HG02885 (cell line): ENCODE measurements at regions not wholly inside any gene's neighbourhood (a gene's known extent, or its start where the extent isn't known, plus 50 kb on each side); places are given as distances from the start of the nearest gene placed in this dataset.

Experiments
- ATAC-seq: cut with Tn5 transposase; IDR thresholded peaks from one replicate; pipeline ENCODE4 v1.9.1; 2021; ENCODE audit warnings: mild to moderate bottlenecking; ENCODE audit not compliant: unreplicated experiment, poor library complexity

DNA sequence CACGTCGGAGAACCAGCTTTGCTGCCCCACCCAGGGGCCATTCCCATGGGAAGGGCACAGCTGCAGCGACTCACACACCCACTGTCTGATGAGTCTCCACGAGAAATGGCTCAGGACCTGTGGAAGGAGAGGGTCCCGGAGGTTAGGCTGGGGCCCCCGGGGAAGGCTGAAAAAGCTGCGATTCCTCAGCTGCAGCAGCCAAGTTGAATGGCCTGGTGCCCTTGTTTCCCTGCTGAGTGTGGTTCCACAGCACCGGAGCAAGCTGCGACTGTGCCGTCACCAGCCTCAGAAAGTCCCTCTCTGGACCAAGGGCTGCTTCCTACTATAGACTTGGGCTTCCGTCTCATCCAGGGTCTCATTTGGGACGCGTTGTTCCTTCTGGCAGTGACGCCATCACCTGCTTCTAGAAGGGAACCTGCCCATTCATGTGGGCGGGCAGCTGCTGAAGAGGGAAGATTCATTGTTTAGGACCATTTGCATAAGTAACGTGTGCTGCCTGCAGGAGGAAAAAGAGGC is 180.2 kb downstream of the INHBB start:
- no peak for ATAC-seq

GRCh38 chr2:120526997-120527945 is 181.3 kb downstream of the INHBB start:
- ATAC-seq: no peak

GRCh38 chr2:120528051-120528692 is 182.2 kb downstream of the INHBB start:
- no peak for ATAC-seq

DNA sequence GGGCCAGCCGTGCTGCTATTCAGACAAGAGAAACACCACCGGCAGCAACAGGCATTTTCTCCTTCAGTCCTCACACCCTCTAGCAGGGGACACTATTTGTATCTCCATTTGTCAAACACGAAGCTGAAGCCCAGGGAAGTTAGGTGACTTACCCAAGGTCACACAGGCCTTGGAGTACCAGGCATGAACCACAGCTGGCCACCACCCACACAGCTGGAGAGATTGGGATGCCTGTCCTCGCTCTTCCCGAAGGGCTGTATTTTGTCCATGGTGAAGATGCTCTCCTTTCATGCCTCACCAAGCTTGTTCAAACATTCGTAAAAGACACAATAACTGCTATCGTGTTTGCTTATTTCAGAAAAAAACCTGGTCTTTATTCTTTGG is 182.7 kb downstream of the INHBB start:
- no peak for ATAC-seq

GRCh38 chr2:120530781-120531180 is 184.8 kb downstream of the INHBB start:
- no peak for ATAC-seq

DNA sequence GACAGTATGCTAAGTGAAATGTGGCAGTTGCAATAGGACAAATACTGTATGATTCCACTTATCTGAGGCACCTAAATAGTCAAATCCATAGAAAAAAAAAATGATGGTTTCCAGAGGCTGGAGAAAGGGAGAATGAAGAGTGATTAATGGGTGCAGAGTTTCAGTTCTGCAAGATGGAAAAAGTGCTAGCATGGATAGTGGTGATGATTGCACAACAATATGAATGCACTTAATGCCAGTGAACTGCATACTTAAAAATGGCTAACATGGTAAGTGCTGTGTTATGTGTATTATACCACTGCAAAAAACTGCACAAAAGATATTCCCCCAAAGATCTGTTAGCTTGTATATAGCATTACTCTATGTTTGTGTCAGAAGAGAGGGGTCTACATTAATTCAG is 185.4 kb downstream of the INHBB start:
- no peak for ATAC-seq

- no peak for ATAC-seq
These were observed 186.1 kb downstream of the INHBB start for GRCh38 chr2:120531863-120532600.

GRCh38 chr2:120533625-120534024 is 187.7 kb downstream of the INHBB start:
- no peak for ATAC-seq

- no peak for ATAC-seq
These were observed 188.5 kb downstream of the INHBB start for GRCh38 chr2:120534457-120534856.

- ATAC-seq: no peak
These were observed 189.1 kb downstream of the INHBB start for GRCh38 chr2:120535081-120535480.

- ATAC-seq: no peak
These were observed 190.2 kb downstream of the INHBB start for GRCh38 chr2:120536141-120536540.

DNA sequence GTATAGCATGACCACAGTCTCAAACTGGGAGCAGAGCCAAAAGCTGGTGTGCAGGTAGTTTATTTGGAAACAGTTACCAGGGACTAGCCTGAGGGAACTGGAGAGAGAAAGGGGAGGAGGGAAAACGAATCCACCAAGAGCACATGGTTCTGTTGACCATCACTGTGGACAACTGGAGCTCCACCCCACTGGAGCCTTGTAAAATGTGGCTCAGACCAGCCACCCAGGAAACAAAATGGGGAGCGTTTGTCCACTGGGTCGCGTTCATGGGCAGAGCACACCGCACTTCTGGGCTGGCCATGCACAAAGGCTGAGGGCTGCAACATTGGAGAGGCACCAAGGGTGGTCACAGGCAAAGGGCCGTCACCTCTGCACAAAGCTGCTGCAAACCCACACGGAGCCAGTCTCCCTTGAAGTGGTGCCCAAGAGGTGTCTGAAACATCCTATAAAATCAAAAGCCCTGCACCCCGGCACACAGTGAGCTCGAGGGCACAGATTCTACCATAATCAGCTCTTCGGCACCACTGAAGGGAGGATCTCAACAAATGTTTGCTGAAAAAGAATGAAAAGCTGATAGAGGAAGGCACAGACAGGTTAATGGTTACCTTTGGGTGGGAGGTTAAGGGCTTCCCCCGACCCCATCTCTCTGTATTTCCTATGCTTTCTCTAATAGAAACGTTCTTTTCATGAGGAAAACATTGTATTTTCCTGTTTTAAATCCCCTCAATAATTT is 192.9 kb downstream of the INHBB start:
- no peak for ATAC-seq

DNA sequence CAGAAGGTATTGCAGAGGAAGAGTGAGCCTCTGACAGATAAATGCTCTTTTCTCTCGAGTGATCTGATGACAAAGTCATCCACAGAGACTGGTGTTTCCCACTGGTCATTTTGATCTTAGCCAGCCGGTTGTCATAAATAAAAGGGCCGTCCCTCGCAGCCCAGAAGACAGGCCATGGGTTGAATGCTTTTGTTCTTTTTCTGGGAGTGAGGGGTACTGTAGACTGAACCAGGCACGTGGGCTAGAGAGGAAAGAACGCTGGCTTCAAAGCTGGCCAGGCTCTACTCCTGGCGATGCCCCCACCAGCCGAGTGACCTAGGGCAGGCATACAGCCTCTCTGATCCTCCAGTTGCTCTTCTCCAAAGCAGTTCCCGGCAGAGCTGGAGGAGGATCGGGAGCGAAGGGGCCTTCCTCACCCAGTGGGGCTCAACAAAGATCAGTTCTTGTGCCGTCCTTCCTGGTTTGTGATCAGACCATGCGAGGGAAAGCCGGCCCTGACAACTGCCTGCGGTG is 193.5 kb downstream of the INHBB start:
- no peak for ATAC-seq

DNA sequence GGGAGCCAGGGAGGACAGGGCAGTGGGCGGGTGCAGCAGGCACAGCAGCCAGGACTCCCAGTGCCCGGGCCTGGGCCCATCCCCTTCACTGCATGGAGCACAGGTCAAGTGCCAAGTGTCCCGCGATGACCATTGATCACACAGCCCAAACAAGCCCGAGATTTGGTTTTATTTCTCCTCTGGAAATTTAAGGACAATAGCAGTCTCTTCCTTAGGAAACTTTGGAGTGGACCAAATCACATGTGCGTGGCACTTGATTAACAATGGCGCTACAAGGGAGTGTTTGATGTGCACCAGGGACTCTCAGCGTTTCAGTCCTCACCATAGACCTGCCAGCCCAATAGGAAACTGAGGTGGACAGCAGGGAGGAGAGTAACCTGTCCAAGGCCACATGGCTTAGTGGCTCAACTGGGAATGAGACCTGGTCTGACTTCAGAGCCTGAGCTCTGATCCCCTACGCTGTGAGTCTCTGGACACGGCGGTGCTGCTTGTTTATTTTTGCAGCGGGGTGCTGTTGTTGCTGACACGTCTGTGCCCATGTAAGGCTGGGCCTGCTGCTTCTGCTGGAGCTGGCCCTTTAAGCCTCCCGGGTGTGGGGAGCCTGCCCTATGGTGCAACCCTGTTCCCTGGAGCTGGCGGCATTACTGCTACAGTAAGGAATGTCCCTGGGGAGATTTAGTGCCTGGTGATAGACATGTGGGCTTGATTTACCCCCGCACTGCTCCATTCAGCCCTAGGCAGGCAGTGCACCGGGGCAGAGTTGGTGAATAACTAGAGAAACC is 194.2 kb downstream of the INHBB start:
- ATAC-seq: no peak

GRCh38 chr2:120540719-120541552 is 194.7 kb upstream of the GLI2 start:
- ATAC-seq: no peak

DNA sequence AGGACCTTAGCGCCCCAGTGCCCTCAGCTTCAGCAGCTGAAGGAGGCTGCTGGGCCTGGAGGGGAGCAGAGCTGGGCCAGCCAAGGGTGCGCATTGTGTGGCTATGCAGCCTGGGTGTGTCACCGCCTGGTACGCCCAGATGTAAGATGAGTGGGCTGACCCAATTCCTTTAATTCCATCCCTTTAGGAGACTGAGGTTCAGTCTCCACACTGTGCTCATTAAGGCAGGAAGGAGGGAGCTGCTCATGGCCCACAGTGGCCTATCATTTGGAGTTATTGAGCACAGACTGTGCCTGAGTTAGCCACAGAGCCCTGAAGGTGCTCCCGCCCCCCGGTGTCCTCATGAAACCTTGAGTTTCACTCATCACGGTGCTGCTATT is 194.1 kb upstream of the GLI2 start:
- ATAC-seq: no peak

DNA sequence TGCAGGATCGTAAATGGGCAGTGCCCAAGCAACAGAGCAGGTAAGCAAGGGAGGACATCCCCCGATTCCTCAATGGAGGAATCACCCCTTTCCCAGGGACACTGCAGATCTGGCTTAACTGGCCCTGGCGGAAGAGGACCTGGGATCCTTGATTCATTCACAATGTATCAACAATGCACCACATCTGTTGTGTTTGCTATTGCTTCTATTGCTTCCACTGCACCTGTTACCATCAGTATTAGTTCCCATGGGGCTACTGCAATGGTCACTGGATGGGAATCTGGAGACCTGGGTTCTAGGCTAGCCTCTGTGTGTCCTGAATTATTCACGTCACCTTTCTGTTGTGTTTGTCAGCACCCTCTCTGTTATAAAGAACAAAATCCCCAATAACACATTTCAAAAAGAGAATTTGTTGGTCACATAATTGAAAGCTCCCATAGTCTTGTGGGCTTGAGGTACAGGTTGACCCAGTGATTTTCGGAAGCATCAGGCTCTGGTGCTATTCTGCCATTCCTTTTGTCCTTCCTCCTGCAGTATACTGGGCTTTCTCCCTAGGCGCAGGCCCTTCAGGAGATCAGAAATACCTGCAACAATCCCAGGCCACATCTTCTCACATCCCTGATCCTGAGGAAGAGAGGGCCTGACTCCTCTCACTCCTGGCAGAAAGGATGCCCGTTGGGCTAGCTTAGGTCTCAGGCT is 193.5 kb upstream of the GLI2 start:
- no peak for ATAC-seq
